ENCODE measurements at regions not wholly inside any gene's neighbourhood (a gene's known extent, or its start where the extent isn't known, plus 50 kb on each side); places are given as distances from the start of the nearest gene placed in this dataset.

GRCh38 chr2:19775315-19775714 is 126.5 kb downstream of the TTC32 start:
- no peaks in the 10 kb centered on the region for H3K27me3 ChIP-seq (ENCODE audit: insufficient read depth, low read length)
- H3K27ac Mint-ChIP-seq, result no peak overlapping the region; a peak in 1 of 7 replicates
- no peak for DNase-seq
- peaks cover 11% of the 10 kb centered on the region; the same call in 1 of the 2 replicates for H3K27me3 Mint-ChIP-seq (ENCODE audit: low read depth)
- no peaks in the 10 kb centered on the region for H3K79me1 ChIP-seq (ENCODE audit: insufficient read depth, low read depth, low read length, poor library complexity, severe bottlenecking)
- H3K23ac ChIP-seq (ENCODE audit: insufficient read length, low read depth, low read length), result no peak overlapping the region
- H3T11ph ChIP-seq (ENCODE audit: low read length), result no peak overlapping the region
- H3K4me3 Mint-ChIP-seq, result no peak overlapping the region
- no peaks in the 10 kb centered on the region; a peak in 1 of 7 replicates for H3K36me3 Mint-ChIP-seq (ENCODE audit: insufficient read depth in 1 of 3, low read depth in 3 of 3)
- no peak overlapping the region for H3K56ac ChIP-seq (ENCODE audit: insufficient read length, low read depth, low read length)
- no peaks in the 10 kb centered on the region for H3K9me3 Mint-ChIP-seq
- H4K8ac ChIP-seq (replicated peaks; ENCODE audit: insufficient read length, low read depth, low read length), result no peak overlapping the region
- H2AK5ac ChIP-seq (ENCODE audit: insufficient read length, low read length), result no peak overlapping the region
- H4K5ac ChIP-seq (ENCODE audit: insufficient read length, low read depth, low read length), result no peak overlapping the region
- H3K79me2 ChIP-seq (ENCODE audit: insufficient read depth, low read length), result no peaks in the 10 kb centered on the region
- H2AFZ ChIP-seq (ENCODE audit: low read length), result no peak overlapping the region
- H3K4ac ChIP-seq (ENCODE audit: low read depth, low read length), result no peak overlapping the region
- H3K23me2 ChIP-seq (ENCODE audit: insufficient read length, low read depth, low read length, poor library complexity, severe bottlenecking), result no peaks in the 10 kb centered on the region
- no peak overlapping the region for H3K4me2 ChIP-seq (ENCODE audit: insufficient read depth, insufficient read length, low read length)
- no peak overlapping the region for H4K91ac ChIP-seq (ENCODE audit: insufficient read length, low read depth, low read length)
- H2BK120ac ChIP-seq (ENCODE audit: low read depth, low read length, poor library complexity, severe bottlenecking), result no peak overlapping the region
- no peak overlapping the region for H2BK15ac ChIP-seq (ENCODE audit: low read depth, low read length)
- peaks cover 28 to 34% of the 10 kb centered on the region in 2 experiments for H3K4me1 Mint-ChIP-seq
- H2BK12ac ChIP-seq (ENCODE audit: insufficient read length, low read depth, low read length), result no peak overlapping the region
- no peak overlapping the region for H2BK20ac ChIP-seq (ENCODE audit: low read depth, low read length, poor library complexity, severe bottlenecking)
- no peaks in the 10 kb centered on the region for H4K20me1 ChIP-seq (ENCODE audit: control insufficient read depth, insufficient read depth, insufficient read length)
- no peaks in the 10 kb centered on the region for H3K9me3 ChIP-seq (ENCODE audit: control insufficient read depth, low read depth, low read length)
- H2BK5ac ChIP-seq (ENCODE audit: insufficient read length, low read length), result no peak overlapping the region
- peaks cover 5% of the 10 kb centered on the region; the same call in 1 of the 2 replicates for H3K4me1 ChIP-seq (ENCODE audit: insufficient read depth, low read length)
- H3K27ac ChIP-seq (ENCODE audit: insufficient read length, low read depth, low read length), result no peak overlapping the region
- no peak for TF ChIP-seq CTCF (conservative IDR thresholded peaks at IDR 0.05)
- H3K9ac ChIP-seq (ENCODE audit: extremely low read depth, insufficient read length, low read length), result no peak overlapping the region
- H3K18ac ChIP-seq (ENCODE audit: insufficient read length, low read depth, low read length), result no peak overlapping the region
- no CpG with 5 or more reads among the region's 5 CpGs for WGBS (ENCODE audit: extremely low coverage, insufficient read length, low lambda C conversion rate)
- H3K14ac ChIP-seq (ENCODE audit: insufficient read depth, low read length), result no peak overlapping the region

Data from H9 (cell line).